Coronary artery (tissue), 2 donors: ENCODE measurements at regions not wholly inside any gene's neighbourhood (a gene's known extent, or its start where the extent isn't known, plus 50 kb on each side); places are given as distances from the start of the nearest gene placed in this dataset.

Source experiments
- DNase-seq: peaks from one replicate; pipeline ENCODE4 v3.0.0-alpha.2; 2017; ENCODE audit warnings: low spot score
- H3K27ac ChIP-seq, 2 donors: fragments of 200-600 bp; sonication (generic); one replicate each; pipeline ENCODE4 v1.5.1; 2016 to 2019
- H3K4me3 ChIP-seq: fragments of 200-600 bp; sonication (generic); 2 replicates; pipeline ENCODE4 v1.5.1; 2016; ENCODE audit warnings: mild to moderate bottlenecking, moderate library complexity
- TF ChIP-seq, protein P1 (sequence below): fragments of 200-600 bp; sonication (generic); IDR thresholded peaks from one replicate; pipeline ENCODE4 v1.5.1; 2019; ENCODE audit warnings: antibody characterized with exemption

DNA sequence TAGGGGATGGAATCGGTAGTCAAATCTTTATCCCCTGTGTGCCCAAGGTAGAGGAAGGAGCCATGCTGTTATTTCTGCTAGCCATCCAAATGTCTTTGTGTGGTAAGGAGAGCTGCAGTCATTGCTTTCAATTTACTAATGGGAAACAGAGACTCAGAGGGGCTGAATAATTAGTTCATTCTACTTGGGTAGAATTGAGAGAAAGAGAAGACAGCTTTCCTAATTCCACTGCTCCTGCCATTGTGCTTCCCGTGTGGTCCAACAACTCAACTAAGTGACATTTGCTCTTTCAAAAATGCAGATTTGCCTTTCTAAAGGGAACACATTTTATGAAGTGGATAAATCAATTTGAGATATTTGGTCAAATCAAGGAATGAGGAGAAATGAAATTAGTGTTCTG lies 136.1 kb downstream of the AQP4 start:
- TF ChIP-seq, protein P1, sequence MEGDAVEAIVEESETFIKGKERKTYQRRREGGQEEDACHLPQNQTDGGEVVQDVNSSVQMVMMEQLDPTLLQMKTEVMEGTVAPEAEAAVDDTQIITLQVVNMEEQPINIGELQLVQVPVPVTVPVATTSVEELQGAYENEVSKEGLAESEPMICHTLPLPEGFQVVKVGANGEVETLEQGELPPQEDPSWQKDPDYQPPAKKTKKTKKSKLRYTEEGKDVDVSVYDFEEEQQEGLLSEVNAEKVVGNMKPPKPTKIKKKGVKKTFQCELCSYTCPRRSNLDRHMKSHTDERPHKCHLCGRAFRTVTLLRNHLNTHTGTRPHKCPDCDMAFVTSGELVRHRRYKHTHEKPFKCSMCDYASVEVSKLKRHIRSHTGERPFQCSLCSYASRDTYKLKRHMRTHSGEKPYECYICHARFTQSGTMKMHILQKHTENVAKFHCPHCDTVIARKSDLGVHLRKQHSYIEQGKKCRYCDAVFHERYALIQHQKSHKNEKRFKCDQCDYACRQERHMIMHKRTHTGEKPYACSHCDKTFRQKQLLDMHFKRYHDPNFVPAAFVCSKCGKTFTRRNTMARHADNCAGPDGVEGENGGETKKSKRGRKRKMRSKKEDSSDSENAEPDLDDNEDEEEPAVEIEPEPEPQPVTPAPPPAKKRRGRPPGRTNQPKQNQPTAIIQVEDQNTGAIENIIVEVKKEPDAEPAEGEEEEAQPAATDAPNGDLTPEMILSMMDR, result no peak
- Histone ChIP-seq H3K4me3 (no peak overlapping the region), H3K27ac (no peak overlapping the region)
- DNase-seq, result no peak

DNA sequence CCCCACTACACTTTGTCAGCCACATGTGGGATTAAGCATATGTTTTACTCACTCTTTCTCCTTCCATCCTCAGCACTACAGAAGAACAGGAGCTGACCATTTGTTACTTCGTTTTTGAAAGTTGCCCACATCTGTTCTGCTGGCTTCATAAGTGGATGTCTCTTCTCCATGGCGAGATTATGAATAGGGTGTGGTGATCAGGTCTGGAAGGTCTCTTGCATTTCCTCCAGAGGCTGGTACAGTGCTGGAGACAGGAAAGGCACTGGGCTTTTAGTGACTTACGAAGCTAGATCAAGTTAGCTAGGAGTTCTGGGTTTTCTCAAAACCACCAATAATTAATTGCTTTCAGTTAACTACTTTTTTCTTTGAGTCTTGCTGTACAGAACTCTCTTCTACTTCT lies 136.5 kb downstream of the AQP4 start:
- DNase-seq, result no peak
- H3K27ac ChIP-seq, result no peak overlapping the region
- H3K4me3 ChIP-seq, result no peak overlapping the region
- TF ChIP-seq, protein P1, result no peak

DNA sequence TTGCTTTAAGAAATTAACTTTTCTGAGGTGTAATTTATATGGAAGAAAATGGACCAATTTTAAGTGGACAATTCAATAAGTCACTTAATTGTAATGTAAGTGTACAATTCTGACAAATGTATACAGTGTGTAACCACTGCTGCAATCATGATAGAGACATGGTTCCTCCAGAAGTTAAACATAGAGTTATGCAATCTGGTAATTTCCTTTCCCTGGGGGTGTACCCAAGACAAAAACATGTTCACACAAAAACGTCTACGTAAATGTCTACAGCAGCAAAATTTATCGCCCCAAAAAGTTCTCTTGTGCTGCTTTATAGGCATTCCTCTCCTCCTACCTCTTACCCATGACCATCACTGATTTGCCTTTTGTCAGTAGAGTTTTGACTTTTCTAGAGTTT lies 141.5 kb downstream of the AQP4 start:
- TF ChIP-seq, protein P1, result no peak
- no peak for DNase-seq
- Histone ChIP-seq H3K4me3 (no peak overlapping the region), H3K27ac (no peak overlapping the region)

DNA sequence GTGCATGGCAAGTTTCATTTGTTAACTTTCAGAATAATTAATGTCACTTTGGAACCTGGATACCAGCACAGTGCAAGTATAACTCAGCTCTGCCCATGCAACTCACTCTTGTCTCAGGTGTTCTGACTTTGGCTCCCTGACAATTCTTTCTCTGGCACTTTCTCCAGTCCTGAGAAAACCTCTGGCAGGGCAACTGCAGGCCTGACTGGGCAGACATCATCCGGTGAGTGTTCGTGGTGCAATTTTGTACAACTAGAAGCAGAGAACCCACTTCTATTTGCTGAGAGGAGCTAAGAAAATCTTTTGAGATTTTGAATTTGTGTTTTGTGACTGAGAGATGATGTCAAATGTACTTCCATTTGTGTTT lies 143.0 kb downstream of the AQP4 start:
- H3K27ac ChIP-seq, result no peak overlapping the region
- no peak overlapping the region for H3K4me3 ChIP-seq
- no peak for DNase-seq
- TF ChIP-seq, protein P1, result no peak

DNA sequence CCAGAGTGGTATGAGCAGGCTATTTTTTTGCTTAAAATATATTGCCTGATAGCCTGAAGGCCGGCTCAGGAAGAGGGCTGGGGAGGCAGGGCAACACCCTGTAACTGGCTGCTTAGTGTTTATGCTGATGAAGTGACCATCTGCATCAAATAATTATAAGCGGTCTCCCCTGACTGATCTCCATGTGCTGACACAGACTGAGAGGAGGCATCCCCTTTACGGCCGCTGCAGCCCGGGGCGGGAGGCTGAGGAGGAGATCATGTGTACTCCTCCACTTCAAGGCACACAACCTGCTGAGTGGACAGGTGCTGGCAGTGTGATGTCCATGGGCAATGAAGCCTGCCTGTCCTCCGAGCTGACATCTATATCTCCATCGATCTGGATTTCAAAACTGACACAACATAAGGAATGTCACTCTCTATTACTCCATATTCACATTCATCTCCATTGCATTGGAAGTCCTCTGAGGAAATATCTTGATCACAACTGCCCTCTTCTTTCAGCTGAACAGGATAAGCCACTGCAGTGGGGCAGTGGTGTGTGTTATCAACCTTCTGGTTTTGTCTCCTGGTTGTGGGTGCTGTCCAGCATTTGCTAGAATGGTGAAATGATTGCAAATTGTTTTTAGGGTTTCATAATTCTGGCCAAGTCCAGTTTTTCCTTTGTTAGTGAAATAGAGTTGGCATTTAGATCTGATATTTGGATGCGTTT lies 143.5 kb downstream of the AQP4 start:
- TF ChIP-seq, protein P1, result no peak
- Histone ChIP-seq H3K4me3 (no peak overlapping the region), H3K27ac (no peak overlapping the region)
- no peak for DNase-seq

DNA sequence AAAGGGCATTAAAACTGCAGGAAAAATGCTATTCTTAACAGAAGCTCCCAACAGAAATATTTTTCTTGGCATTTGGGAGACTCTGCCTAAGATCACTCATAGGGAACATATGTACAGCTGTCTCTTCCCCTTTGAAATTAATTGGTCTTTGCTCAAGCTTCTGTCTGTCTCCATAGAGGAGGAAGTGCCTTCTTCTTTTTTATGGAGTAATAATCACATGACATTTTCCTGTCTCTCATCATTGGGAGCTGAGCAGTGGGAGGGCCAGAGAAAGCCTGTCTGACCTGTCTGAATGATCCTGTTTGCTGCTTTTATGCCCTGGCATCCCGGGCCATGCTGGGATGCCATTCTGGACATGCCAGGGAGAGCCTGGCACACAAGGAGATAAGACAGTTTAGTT lies 145.6 kb downstream of the AQP4 start:
- TF ChIP-seq, protein P1, result no peak
- Histone ChIP-seq H3K27ac (no peak overlapping the region), H3K4me3 (no peak overlapping the region)
- no peak for DNase-seq

DNA sequence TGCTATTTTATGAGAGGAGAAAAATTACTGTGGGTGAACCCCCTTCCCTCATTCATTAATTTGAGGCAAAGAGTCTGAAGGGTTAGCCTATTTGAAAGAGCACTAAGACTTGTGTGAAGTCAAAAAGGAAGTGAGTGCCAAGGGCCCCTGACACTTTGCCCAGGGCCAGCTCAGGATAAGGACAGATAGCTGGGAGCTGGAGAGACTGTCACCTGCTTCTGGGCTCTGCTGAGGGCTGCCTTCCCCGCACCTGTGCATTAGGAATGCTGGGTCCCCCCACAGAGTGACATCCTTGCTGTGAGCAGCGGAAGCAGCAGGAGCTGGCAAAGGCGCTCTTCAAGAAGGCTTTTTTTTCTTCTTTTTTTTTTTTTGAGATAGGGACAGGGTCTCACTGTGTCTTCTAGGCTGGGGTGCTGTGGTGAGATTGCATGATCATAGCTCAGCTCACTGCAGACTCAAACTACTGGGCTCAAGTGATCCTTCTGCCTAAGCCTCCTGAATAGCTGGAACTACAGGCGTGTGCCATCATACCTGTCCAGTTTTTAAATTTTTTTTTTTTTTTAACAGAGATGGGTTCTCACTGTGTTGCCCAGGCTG lies 148.3 kb downstream of the AQP4 start:
- no peak for DNase-seq
- Histone ChIP-seq H3K27ac (no peak overlapping the region), H3K4me3 (no peak overlapping the region)
- TF ChIP-seq, protein P1, result no peak
